NCI-H345 (cell line): ENCODE measurements at regions not wholly inside any gene's neighbourhood (a gene's known extent, or its start where the extent isn't known, plus 50 kb on each side); places are given as distances from the start of the nearest gene placed in this dataset.
A peak's percentile ranks its signal among the peaks of the same experiment; 100 is the strongest.

Experiments used
- DNase-seq: peaks from one replicate; lab custom pipeline; 2025; lab: John Stamatoyannopoulos, UW

DNA sequence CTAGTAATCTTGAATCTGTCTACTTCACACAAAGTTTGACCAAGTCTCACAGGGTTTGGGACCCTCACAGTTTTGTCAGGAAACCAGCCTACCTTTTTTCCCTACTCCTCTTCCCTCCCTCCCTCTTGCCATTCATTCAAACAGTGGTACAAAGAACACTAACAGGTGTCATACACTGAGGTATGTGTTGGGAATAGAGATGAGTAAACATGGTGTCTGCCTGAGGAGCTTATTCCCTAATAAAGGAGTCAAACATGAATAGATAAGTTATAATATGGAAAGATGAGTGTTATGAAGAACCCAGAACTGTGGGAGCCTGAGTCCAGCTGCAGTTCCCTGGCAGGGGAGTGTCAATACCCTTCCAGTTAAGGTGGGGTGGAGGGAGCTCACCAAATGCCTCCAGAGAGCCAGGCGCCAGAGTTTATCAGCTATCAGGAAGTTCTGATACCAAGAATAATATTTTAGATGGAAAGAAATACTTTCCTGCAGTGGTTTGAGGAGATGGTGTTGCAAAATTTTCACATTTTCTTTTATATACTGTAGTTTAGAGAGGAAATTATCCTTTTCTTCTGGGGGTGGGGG lies 183.4 kb upstream of the NR3C1 start:
- no peak for DNase-seq

DNA sequence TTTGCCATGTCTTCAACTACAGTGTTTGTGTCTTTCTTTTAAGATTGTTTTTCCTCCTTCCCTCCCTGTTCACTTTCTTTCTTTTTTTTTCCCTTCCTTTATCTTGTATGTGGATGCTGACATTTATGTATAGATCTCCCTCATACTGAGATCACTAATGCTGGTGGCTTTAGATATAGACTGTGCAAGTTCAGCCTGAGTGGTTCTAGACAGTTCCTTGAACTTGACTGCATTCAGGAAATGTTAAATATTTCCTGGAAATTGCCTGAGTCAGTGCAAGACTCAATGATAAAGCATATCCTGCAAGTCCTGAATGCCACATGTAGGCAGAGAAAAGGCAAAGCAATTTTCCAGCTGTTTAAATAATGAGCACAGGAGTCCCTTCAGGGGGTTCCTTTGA lies 182.5 kb upstream of the NR3C1 start:
- DNase-seq, result peak; percentile 36

GRCh38 chr5:143583409-143583808 lies 179.9 kb upstream of the NR3C1 start:
- no peak for DNase-seq

- DNase-seq, result no peak
Measured at GRCh38 chr5:143582869-143583268, 179.4 kb upstream of the NR3C1 start.

- DNase-seq, result peak; percentile 8
Measured at GRCh38 chr5:143582176-143582575, 178.7 kb upstream of the NR3C1 start.

GRCh38 chr5:143581649-143582048 lies 178.2 kb upstream of the NR3C1 start:
- no peak for DNase-seq

DNA sequence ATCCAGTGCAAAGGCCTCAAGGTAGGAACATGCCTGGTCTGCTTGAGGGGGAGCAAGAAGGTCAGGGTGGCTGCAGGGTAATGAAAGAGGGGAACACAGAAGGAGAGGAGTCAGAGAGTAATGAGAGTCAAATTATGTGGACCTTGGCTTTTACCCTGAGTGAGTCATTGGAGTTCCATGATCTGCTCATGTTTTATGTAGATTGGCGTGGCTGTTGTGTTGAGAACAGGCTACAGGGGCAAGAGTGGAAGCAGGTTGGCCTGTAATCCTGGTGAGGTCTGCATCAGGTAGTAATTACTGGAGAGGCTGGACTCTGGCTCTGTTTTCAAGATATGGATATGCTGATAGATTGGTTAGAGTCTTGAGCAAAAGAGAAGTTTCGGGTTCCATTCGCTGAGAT lies 177.7 kb upstream of the NR3C1 start:
- no peak for DNase-seq

- no peak for DNase-seq
Measured at GRCh38 chr5:143576711-143577484, 173.4 kb upstream of the NR3C1 start.

GRCh38 chr5:143575286-143575685 lies 171.8 kb upstream of the NR3C1 start:
- no peak for DNase-seq

- no peak for DNase-seq
Measured at GRCh38 chr5:143574236-143574635, 170.8 kb upstream of the NR3C1 start.

- no peak for DNase-seq
Measured at GRCh38 chr5:143573568-143574170, 170.2 kb upstream of the NR3C1 start.

- DNase-seq, result no peak
Measured at GRCh38 chr5:143572671-143573070, 169.2 kb upstream of the NR3C1 start.

- no peak for DNase-seq
Measured at GRCh38 chr5:143571642-143572624, 168.4 kb upstream of the NR3C1 start.

DNA sequence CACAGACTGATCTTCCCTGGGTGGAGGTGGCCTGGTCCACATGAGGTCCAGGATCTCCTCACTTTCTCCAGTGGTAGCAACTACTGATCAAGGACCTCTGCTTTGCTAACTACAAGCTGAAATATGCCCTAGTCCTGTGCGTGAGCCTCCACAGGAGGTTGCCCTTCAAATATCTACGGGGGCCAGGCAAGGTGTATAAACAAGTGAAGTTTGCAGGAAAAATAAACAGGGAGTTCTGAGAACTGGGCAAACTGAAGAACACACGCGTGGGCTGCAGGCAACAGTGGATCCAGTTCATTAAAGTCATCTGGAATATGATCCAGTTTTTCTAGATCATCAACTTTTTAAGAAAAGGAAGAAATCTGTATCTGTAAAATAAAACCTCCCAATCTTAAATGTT lies 167.5 kb upstream of the NR3C1 start:
- DNase-seq, result no peak

DNA sequence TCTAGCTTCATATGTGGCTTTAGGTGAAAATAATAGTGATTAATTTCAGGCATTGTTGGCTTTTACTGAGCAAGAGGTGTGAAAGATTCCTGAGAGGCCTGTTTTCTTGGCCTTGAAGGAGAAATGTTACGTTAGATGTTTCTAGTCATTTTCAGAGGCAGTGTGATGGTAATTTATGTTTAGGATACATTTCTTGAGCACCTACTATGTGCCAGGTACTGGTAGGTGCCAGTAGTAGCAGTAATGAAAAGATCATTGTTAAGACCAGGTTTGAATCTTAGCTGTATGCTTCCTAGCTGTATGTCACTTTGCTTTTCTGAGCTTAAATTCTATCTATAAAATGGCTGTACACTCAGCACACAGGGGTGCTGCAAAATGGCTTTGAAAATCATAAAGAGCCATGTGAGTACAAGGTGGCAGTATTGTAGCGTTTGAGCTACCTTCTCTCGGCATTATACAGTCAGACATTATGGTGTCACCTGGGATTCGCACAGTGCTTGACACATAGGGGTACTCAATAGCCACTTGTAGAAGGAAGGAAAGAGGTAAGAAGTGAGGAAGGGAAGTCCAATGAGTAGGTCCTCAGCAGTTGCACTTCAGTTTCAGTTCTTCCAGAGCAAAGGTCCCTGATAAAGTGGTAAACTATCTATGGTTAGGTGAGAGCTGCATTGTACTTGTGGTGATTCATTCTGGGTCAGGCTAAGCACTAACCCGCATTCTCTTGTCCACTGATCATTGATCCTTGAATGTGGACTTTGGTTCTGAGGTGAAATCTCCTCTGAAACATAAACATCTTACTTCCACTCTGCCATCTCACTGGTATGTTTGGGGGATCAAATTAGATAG lies 166.5 kb upstream of the NR3C1 start:
- no peak for DNase-seq

DNA sequence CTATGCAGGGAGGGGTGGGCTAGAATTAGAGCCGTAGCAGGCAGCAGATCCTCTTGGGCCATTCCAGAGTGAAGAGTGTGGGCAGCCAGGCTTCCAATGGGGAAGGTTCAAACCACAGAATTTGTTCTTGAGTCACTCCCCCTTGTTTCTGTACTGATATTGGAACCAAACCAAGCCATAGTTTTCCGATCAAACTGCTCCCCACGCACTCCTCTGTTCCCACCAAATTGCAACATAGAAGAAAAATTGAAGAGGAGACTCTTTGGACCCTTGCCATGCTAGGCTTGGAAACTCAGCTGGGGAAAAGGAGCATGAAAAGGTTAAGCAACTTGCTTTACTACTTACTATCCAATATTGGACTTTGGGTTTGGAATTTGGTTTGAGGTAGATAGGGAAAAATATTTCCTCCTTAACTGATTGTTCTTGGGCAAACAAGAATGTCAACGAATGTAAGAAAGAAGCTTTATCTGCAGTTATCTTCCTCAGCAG lies 165.8 kb upstream of the NR3C1 start:
- no peak for DNase-seq

- no peak for DNase-seq
Measured at GRCh38 chr5:143567583-143568504, 164.4 kb upstream of the NR3C1 start.

- no peak for DNase-seq
Measured at GRCh38 chr5:143566139-143566538, 162.7 kb upstream of the NR3C1 start.

DNA sequence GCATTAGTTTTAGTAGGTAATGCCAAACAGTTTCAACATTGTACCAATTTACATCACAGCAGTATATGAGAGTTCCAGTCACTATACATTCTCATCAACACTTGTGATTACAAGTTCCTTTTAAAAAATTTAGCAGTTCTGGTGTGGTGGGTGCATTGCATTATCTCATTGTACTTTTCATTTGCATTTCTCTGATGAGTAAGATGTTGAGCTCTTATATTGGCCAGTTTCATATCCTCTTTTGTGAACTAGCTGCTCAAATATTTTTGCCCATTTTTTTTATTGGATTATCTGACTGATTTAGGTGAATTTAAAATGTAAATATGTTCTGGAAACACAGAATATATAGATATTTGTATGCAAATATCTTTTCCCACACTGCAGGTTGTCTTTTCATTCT lies 160.9 kb upstream of the NR3C1 start:
- no peak for DNase-seq

GRCh38 chr5:143562935-143563334 lies 159.4 kb upstream of the NR3C1 start:
- DNase-seq, result peak; percentile 8
